Gastrocnemius medialis (tissue), 4 donors: ENCODE measurements at regions not wholly inside any gene's neighbourhood (a gene's known extent, or its start where the extent isn't known, plus 50 kb on each side); places are given as distances from the start of the nearest gene placed in this dataset.

ENCODE experiments used
- CTCF ChIP-seq, 5 experiments: fragments of 450-650 bp in 3 of 5; fragments of 200-600 bp in 2 of 5; sonication (generic) in 2 of 5; IDR thresholded peaks in 4 of 5; conservative IDR thresholded peaks in 1 of 5; 1 replicate in 4 of 5; 2 replicates in 1 of 5; pipeline ENCODE4 v1.5.1; 2016 to 2019; ENCODE audit warnings: antibody characterized with exemption in 5 of 5, mild to moderate bottlenecking in 3 of 5, moderate library complexity in 3 of 5
- POLR2A ChIP-seq, 2 donors: fragments of 450-650 bp; IDR thresholded peaks; one replicate each; pipeline ENCODE4 v1.6.1; 2017; ENCODE audit warnings: antibody characterized with exemption in 2 of 2, mild to moderate bottlenecking in 2 of 2, moderate library complexity in 2 of 2

- TF ChIP-seq CTCF (IDR thresholded peaks at IDR 0.05 in 4 of 5, conservative IDR thresholded peaks at IDR 0.05 in 1 of 5) (no peak), POLR2A (IDR thresholded peaks at IDR 0.05) (no peak)
These were observed 293.0 kb downstream of the GRB14 start for GRCh38 chr2:164328310-164328709.
